GM21526 (cell line): ENCODE measurements at regions not wholly inside any gene's neighbourhood (a gene's known extent, or its start where the extent isn't known, plus 50 kb on each side); places are given as distances from the start of the nearest gene placed in this dataset.
"Not testable (repeated sequence)": the region's sequence is repeated elsewhere in the genome, so short reads cannot be mapped to it uniquely, and the experiment has no call there.

Experiments
- ATAC-seq: cut with Tn5 transposase; IDR thresholded peaks from one replicate; pipeline ENCODE4 v1.9.1; 2021; ENCODE audit warnings: moderate library complexity; ENCODE audit not compliant: unreplicated experiment, low FRiP score

GRCh38 chr15:70602834-70603560 lies 160.4 kb downstream of the UACA start:
- no peak for ATAC-seq

GRCh38 chr15:70602281-70602680 lies 161.1 kb downstream of the UACA start:
- ATAC-seq: no peak

GRCh38 chr15:70597945-70598344 lies 165.4 kb downstream of the UACA start:
- ATAC-seq: no peak

GRCh38 chr15:70597056-70597603 lies 166.2 kb downstream of the UACA start:
- no peak for ATAC-seq

GRCh38 chr15:70596354-70597055 lies 166.9 kb downstream of the UACA start:
- ATAC-seq: no peak

- no peak for ATAC-seq
Observed at GRCh38 chr15:70593795-70594194, 169.6 kb downstream of the UACA start.

GRCh38 chr15:70589728-70590127 lies 173.6 kb downstream of the UACA start:
- no peak for ATAC-seq

- ATAC-seq: no peak
Observed at GRCh38 chr15:70589221-70589620, 174.1 kb downstream of the UACA start.

- ATAC-seq: no peak
Observed at GRCh38 chr15:70588613-70589012, 174.7 kb downstream of the UACA start.

- ATAC-seq: no peak
Observed at GRCh38 chr15:70587896-70588567, 175.3 kb downstream of the UACA start.

- not testable (repeated sequence) for ATAC-seq
Observed at GRCh38 chr15:70587012-70587634, 176.2 kb downstream of the UACA start.

- no peak for ATAC-seq
Observed at GRCh38 chr15:70586241-70586640, 177.1 kb downstream of the UACA start.

GRCh38 chr15:70585707-70586034 lies 177.7 kb downstream of the UACA start:
- ATAC-seq: no peak

- ATAC-seq: no peak
Observed at GRCh38 chr15:70584838-70585706, 178.3 kb downstream of the UACA start.

GRCh38 chr15:70584441-70584837 lies 178.9 kb downstream of the UACA start:
- ATAC-seq: no peak

GRCh38 chr15:70583006-70583405 lies 180.4 kb downstream of the UACA start:
- ATAC-seq: no peak

- ATAC-seq: no peak
Observed at GRCh38 chr15:70582143-70582945, 181.0 kb downstream of the UACA start.

GRCh38 chr15:70580958-70581357 lies 182.4 kb downstream of the UACA start:
- no peak for ATAC-seq

- ATAC-seq: no peak
Observed at GRCh38 chr15:70580286-70580685, 183.1 kb downstream of the UACA start.
